KMS-11 (cell line): ENCODE measurements at regions not wholly inside any gene's neighbourhood (a gene's known extent, or its start where the extent isn't known, plus 50 kb on each side); places are given as distances from the start of the nearest gene placed in this dataset.
"Not testable (repeated sequence)": the region's sequence is repeated elsewhere in the genome, so short reads cannot be mapped to it uniquely, and the experiment has no call there.

ENCODE experiments used
- H2AFZ ChIP-seq: fragments of 200-600 bp; sonication (generic); 2 replicates; pipeline ENCODE4 v1.6.1; 2016; ENCODE audit warnings: antibody characterized with exemption, mixed run types, low read depth
- H3K27ac ChIP-seq: fragments of 200-600 bp; sonication (generic); 2 replicates; pipeline ENCODE4 v1.6.1; 2016; ENCODE audit warnings: mild to moderate bottlenecking, mixed run types
- H3K27me3 ChIP-seq: fragments of 200-600 bp; sonication (generic); 2 replicates; pipeline ENCODE4 v1.6.1; 2017; ENCODE audit warnings: mild to moderate bottlenecking, low read depth, mixed run types, moderate library complexity; ENCODE audit not compliant: insufficient read depth
- H3K36me3 ChIP-seq: fragments of 200-600 bp; sonication (generic); 2 replicates; pipeline ENCODE4 v1.6.1; 2017; ENCODE audit warnings: mild to moderate bottlenecking, mixed run types; ENCODE audit not compliant: insufficient read depth
- H3K4me1 ChIP-seq: fragments of 200-600 bp; sonication (generic); 2 replicates; pipeline ENCODE4 v1.6.1; 2016; ENCODE audit warnings: mild to moderate bottlenecking, low read depth, mixed run types; ENCODE audit not compliant: poor library complexity, severe bottlenecking
- H3K4me2 ChIP-seq: fragments of 200-600 bp; sonication (generic); 2 replicates; pipeline ENCODE4 v1.7.0; 2016; ENCODE audit warnings: mild to moderate bottlenecking, mixed run types
- H3K4me3 ChIP-seq: fragments of 200-600 bp; sonication (generic); IDR thresholded peaks from 2 replicates; pipeline ENCODE4 v1.6.1; 2017; ENCODE audit warnings: low read depth, low read length, mixed read lengths; ENCODE audit not compliant: insufficient read depth
- H3K79me2 ChIP-seq: fragments of 200-600 bp; sonication (generic); 2 replicates; pipeline ENCODE4 v1.6.1; 2016; ENCODE audit warnings: low read depth, mixed run types; ENCODE audit not compliant: insufficient read depth
- H3K9ac ChIP-seq: fragments of 200-600 bp; sonication (generic); 2 replicates; pipeline ENCODE4 v1.6.1; 2016; ENCODE audit warnings: mild to moderate bottlenecking, mixed run types
- H4K20me1 ChIP-seq: fragments of 200-600 bp; sonication (generic); 2 replicates; pipeline ENCODE4 v1.6.1; 2016; ENCODE audit warnings: mild to moderate bottlenecking, mixed run types; ENCODE audit not compliant: insufficient read depth
- TF ChIP-seq, protein P1 (sequence below): fragments of 200-600 bp; sonication (generic); conservative IDR thresholded peaks from 2 replicates; pipeline ENCODE4 v1.6.1; 2017; ENCODE audit warnings: low read depth, mild to moderate bottlenecking, antibody characterized with exemption, low read length, moderate library complexity, mixed read lengths

DNA sequence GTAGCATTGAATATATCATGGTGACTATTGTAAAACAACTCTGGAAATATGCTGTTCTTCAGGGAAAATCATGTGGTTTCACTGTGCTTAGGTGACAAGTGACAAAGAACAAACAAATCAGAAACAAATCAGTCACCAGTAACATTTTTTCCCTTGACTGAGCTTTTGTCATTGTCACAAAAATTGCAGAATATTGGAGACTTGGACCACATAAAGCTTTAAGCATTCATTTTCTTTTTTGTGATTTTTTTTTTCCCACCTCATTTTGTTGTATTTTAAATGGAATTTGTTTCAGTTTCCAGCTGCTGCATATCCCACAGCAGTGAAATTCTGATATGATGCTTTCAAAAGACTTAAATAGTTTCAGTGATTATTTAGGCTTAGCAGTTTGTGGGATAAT lies 1088.4 kb downstream of the OTOL1 start:
- H3K79me2 ChIP-seq: no peaks in the 10 kb centered on the region
- no peaks in the 10 kb centered on the region for H4K20me1 ChIP-seq
- no peaks in the 10 kb centered on the region for H3K4me1 ChIP-seq
- H3K4me2 ChIP-seq: no peak overlapping the region
- no peaks in the 10 kb centered on the region for H3K36me3 ChIP-seq
- H3K9ac ChIP-seq: no peak overlapping the region
- no peak overlapping the region for H3K4me3 ChIP-seq
- TF ChIP-seq, protein P1, sequence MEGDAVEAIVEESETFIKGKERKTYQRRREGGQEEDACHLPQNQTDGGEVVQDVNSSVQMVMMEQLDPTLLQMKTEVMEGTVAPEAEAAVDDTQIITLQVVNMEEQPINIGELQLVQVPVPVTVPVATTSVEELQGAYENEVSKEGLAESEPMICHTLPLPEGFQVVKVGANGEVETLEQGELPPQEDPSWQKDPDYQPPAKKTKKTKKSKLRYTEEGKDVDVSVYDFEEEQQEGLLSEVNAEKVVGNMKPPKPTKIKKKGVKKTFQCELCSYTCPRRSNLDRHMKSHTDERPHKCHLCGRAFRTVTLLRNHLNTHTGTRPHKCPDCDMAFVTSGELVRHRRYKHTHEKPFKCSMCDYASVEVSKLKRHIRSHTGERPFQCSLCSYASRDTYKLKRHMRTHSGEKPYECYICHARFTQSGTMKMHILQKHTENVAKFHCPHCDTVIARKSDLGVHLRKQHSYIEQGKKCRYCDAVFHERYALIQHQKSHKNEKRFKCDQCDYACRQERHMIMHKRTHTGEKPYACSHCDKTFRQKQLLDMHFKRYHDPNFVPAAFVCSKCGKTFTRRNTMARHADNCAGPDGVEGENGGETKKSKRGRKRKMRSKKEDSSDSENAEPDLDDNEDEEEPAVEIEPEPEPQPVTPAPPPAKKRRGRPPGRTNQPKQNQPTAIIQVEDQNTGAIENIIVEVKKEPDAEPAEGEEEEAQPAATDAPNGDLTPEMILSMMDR: no peak
- no peaks in the 10 kb centered on the region for H3K27me3 ChIP-seq
- H2AFZ ChIP-seq: no peak overlapping the region
- H3K27ac ChIP-seq: no peak overlapping the region

DNA sequence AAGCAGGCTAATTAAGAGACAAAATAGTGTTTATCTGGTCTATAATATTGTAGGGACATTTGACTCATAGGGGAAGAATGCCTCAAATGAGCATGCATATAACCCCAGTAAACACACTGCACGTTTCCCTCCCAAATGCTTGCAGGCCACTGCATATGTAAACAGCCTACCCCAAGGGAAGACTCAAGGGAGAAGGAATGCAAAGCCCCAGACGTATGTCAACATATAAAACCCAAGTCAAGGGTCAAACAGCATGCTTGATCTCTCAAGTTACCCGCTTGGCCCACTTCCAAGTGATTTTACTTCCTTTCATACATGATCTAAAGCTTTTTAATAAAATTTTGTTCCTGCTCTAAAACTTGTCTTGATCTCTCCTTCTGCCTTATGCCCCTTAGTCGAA lies 1090.0 kb downstream of the OTOL1 start:
- no peaks in the 10 kb centered on the region for H4K20me1 ChIP-seq
- no peak overlapping the region for H3K27ac ChIP-seq
- no peaks in the 10 kb centered on the region for H3K36me3 ChIP-seq
- H3K4me2 ChIP-seq: no peak overlapping the region
- no peaks in the 10 kb centered on the region for H3K27me3 ChIP-seq
- no peak overlapping the region for H2AFZ ChIP-seq
- H3K4me1 ChIP-seq: no peaks in the 10 kb centered on the region
- H3K4me3 ChIP-seq: no peak overlapping the region
- TF ChIP-seq, protein P1: no peak
- no peaks in the 10 kb centered on the region for H3K79me2 ChIP-seq
- no peak overlapping the region for H3K9ac ChIP-seq

DNA sequence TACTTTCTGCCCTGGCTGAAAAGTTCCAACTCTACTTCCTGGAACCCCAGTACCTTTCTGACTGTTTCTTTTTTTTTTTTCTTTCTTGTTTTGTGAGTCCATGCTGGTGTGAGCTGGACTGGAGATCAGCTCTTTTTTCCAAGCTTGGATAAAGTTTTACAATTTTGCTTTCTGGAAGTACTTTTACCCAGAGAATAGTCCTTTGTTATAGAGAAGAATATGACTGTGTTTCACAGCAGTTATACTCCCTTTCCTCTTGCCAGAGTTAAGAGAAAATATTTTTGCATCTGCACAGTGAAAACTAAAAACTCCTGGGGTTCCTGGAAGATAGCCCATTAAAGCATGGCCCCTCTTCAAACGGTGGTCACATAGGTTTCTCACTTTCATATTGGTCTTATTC lies 1100.6 kb downstream of the OTOL1 start:
- Histone ChIP-seq H3K4me1 (peaks cover 17% of the 10 kb centered on the region), H3K79me2 (no peaks in the 10 kb centered on the region), H3K4me3 (no peak overlapping the region), H3K9ac (no peak overlapping the region), H4K20me1 (no peaks in the 10 kb centered on the region), H3K4me2 (no peak overlapping the region), H3K36me3 (no peaks in the 10 kb centered on the region), H3K27me3 (no peaks in the 10 kb centered on the region), H2AFZ (no peak overlapping the region), H3K27ac (no peak overlapping the region)
- TF ChIP-seq, protein P1: no peak

DNA sequence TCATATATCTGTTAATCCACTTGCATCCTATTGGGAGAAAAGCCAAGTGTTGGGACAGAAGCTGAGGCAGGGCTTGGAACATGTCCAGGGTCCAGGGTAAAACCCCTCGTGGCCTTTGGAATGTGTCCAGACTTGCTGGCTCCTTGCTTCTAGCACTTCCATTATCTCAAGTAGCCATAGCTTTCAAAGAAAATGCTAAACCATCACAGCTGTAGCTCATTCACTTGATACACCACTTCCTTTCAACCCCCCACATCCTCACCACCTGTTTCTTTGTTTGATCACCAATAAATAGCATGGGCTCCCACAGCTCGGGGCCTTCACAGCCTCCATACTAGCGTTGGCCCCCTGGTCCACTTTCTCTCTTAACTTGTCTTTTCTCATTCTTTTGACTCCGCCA lies 1101.9 kb downstream of the OTOL1 start:
- H3K4me3 ChIP-seq, H3K27me3 ChIP-seq, H3K36me3 ChIP-seq, H3K9ac ChIP-seq, H3K79me2 ChIP-seq, H3K27ac ChIP-seq, H2AFZ ChIP-seq, H4K20me1 ChIP-seq: not testable (repeated sequence)
- Histone ChIP-seq H3K4me1 (peaks cover 17% of the 10 kb centered on the region), H3K4me2 (peak overlapping the region; percentile 44)

DNA sequence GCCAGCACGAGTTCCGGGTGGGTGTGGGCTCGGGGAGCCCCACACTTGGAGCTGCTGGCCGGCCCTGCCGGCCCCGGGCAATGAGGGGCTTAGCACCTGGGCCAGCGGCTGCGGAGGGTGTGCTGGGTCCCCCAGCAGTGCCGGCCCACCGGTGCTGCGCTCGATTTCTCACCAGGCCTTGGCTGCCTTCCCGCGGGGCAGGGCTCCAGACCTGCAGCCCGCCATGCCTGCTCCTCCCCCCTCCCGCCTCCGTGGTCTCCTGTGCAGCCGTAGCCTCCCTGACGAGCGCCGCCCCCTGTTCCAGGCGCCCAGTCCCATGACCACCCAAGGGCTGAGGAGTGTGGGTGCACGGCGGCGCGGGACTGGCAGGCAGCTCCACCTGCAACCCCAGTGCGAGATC lies 1103.1 kb downstream of the OTOL1 start:
- not testable (repeated sequence) for H3K4me3 ChIP-seq, H3K27ac ChIP-seq, H3K9ac ChIP-seq, H3K27me3 ChIP-seq, H3K79me2 ChIP-seq, H4K20me1 ChIP-seq, H3K36me3 ChIP-seq, H3K4me2 ChIP-seq, H2AFZ ChIP-seq
- H3K4me1 ChIP-seq: peaks cover 17% of the 10 kb centered on the region
